PC-3 (cell line): ENCODE measurements at regions not wholly inside any gene's neighbourhood (a gene's known extent, or its start where the extent isn't known, plus 50 kb on each side); places are given as distances from the start of the nearest gene placed in this dataset.

Source experiments
- EZH2phosphoT487 ChIP-seq: fragments of 300-600 bp; sonication (generic); IDR thresholded peaks from 2 replicates; pipeline ENCODE4 v1.6.1; 2018; ENCODE audit warnings: mild to moderate bottlenecking, antibody characterized with exemption, low read length, borderline replicate concordance
- TF ChIP-seq, protein P1 (sequence below): fragments of 300-600 bp; sonication (generic); conservative IDR thresholded peaks from 2 replicates; pipeline ENCODE4 v1.5.1; 2017; ENCODE audit warnings: antibody characterized with exemption, low read depth, mild to moderate bottlenecking, low read length

DNA sequence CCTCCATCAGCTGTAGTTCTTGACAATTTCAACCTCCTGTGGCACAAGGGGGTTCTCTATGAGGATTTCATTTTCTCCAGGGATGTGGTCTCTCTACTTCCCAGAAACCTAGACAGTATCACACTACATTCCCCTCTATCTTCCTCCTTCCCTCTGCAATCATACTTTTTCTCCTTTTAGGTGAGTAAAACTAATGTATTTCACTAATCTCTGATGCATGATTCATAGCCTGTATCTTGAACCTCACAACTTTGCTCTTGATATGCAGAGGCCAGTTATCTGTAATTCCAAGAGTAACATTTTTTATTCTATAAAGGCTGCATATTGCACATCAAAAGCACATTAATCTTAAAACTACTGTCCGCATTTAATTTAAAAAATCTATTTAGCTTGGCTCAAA lies 449.6 kb downstream of the RFPL4B start:
- TF ChIP-seq, protein P1, sequence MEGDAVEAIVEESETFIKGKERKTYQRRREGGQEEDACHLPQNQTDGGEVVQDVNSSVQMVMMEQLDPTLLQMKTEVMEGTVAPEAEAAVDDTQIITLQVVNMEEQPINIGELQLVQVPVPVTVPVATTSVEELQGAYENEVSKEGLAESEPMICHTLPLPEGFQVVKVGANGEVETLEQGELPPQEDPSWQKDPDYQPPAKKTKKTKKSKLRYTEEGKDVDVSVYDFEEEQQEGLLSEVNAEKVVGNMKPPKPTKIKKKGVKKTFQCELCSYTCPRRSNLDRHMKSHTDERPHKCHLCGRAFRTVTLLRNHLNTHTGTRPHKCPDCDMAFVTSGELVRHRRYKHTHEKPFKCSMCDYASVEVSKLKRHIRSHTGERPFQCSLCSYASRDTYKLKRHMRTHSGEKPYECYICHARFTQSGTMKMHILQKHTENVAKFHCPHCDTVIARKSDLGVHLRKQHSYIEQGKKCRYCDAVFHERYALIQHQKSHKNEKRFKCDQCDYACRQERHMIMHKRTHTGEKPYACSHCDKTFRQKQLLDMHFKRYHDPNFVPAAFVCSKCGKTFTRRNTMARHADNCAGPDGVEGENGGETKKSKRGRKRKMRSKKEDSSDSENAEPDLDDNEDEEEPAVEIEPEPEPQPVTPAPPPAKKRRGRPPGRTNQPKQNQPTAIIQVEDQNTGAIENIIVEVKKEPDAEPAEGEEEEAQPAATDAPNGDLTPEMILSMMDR: no peak
- TF ChIP-seq EZH2phosphoT487: no peak
